HG03469 (cell line): ENCODE measurements at regions not wholly inside any gene's neighbourhood (a gene's known extent, or its start where the extent isn't known, plus 50 kb on each side); places are given as distances from the start of the nearest gene placed in this dataset.
"Not testable (repeated sequence)": the region's sequence is repeated elsewhere in the genome, so short reads cannot be mapped to it uniquely, and the experiment has no call there.

Experiments
- ATAC-seq: cut with Tn5 transposase; IDR thresholded peaks from one replicate; pipeline ENCODE4 v1.9.1; 2021; ENCODE audit warnings: mild to moderate bottlenecking, moderate library complexity, moderate number of reproducible peaks; ENCODE audit not compliant: unreplicated experiment

DNA sequence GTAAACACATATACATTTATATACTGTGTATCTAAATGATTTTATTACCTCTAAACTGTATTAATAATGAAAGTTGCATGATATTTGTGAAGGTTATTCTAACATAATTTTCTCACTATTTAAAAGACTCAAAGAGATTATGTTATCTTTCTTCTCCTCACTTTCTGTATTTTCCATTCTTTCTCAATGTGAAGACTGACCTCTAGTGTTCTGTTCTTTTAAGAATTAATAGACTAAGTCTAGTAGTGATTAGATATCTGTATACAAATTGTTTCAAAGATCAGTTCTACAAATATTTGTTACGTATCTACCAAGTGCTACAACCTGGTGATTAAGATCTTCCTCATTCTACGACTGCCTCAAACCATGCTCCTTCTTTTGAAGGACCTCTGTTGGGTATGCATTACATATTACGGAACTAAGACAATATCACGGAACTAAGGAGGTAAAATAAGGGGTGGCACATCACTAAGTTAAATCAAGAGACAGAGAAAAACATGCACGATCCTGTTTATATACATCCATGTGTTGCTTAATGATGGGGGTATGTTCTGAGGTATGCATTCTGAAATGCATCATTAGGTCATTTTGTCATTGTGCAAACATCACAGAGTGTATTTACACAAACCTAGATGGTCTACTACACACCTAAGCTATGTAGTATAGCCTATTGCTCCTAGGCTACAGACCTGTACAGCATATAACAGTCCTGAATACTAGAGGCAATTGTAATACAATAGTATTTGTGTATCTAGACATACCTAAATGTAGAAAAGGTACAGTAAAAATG lies 161.5 kb upstream of the KBTBD8 start:
- no peak for ATAC-seq

GRCh38 chr3:66838704-66839103 lies 159.4 kb upstream of the KBTBD8 start:
- ATAC-seq, result no peak

GRCh38 chr3:66839508-66839907 lies 158.6 kb upstream of the KBTBD8 start:
- no peak for ATAC-seq

DNA sequence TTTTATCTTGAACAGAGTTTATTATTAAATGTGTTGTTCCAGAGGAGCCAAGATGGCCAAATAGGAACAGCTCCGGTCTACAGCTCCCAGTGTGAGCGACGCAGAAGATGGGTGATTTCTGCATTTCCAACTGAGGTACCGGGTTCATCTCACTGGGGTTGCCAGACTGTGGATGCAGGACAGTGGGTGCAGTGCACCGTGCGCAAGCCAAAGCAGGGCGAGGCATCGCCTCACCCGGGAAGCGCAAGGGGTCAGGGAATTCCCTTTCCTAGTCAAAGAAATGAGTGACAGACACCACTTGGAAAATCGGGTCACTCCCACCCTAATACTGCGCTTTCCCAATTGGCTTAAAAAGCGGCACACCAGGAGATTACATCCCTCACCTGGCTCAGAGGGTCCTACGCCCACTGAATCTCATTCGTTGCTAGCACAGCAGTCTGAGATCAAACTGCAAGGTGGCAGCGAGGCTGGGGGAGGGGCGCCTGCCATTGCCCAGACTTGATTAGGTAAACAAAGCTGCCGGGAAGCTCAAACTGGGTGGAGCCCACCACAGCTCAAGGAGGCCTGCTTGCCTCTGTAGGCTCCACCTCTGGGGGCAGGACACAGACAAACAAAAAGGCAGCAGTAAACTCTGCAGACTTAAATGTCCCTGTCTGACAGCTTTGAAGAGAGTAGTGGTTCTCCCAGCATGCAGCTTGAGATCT lies 155.2 kb upstream of the KBTBD8 start:
- not testable (repeated sequence) for ATAC-seq

- ATAC-seq, result no peak
Observed at GRCh38 chr3:66851894-66852613, 146.1 kb upstream of the KBTBD8 start.

DNA sequence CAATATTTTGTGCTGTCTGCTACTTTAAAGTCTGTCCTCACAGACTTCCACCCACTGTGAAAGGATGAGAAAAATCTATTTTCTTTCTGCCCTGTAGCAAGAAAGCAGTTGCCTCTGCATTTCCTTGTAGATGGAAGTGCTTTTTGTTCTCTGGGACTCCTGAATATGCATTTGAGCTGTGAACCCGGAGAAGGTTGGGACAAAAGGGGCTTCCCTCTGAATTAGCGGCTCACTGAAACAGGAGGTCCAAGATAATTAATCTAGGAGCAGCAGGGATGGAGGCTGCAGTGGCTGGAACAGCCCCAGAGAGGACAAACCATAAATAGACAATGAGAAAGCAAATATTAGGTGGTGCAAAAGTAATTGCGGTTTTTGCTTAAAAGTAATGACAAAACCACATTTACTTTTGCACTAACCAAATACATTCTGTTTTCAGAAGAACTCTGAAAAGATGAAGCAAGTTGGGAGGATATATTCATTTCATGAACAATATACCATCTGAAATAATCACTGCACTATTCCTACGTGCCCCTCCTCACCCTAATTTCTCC lies 143.4 kb upstream of the KBTBD8 start:
- ATAC-seq, result no peak

- peak; percentile 67 for ATAC-seq
Observed at GRCh38 chr3:66856533-66856932, 141.6 kb upstream of the KBTBD8 start.

DNA sequence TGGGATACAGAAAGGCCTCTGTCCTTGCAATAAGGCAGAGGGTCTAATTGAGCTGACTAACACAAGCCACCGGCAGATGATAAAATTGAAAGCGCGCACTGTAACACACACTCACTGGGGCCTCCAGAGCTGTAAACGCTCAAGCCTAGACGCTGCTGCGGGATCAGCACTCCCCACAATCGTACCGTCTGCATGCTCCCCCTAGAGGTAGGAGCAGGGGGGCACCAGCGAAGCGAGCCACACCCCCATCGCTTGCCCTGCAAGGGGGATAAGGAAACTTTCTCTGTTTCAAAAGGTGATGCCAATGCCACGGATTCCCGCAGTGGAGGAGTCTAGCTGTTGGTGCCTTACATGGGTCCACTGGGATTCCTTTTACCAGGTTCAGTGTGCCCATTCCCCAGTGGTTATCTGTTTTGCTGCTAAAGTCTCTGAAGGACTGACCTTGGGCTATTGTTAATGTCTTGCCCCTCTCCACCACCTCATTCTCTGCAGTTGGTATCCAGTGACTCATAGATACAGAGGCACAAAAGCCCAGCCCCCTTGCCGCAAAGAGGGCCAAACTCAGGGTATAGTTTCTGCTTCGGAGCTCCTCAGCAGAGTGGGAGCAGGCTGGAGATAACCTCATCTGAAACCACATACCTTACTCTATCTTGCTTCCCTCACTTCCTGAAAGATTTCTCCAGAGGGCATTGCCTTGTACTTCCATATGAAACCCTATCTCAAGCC lies 139.3 kb upstream of the KBTBD8 start:
- no peak for ATAC-seq

- no peak for ATAC-seq
Observed at GRCh38 chr3:66860771-66861170, 137.3 kb upstream of the KBTBD8 start.

- ATAC-seq, result no peak
Observed at GRCh38 chr3:66863205-66864111, 134.6 kb upstream of the KBTBD8 start.

GRCh38 chr3:66884659-66885058 lies 113.4 kb upstream of the KBTBD8 start:
- no peak for ATAC-seq

DNA sequence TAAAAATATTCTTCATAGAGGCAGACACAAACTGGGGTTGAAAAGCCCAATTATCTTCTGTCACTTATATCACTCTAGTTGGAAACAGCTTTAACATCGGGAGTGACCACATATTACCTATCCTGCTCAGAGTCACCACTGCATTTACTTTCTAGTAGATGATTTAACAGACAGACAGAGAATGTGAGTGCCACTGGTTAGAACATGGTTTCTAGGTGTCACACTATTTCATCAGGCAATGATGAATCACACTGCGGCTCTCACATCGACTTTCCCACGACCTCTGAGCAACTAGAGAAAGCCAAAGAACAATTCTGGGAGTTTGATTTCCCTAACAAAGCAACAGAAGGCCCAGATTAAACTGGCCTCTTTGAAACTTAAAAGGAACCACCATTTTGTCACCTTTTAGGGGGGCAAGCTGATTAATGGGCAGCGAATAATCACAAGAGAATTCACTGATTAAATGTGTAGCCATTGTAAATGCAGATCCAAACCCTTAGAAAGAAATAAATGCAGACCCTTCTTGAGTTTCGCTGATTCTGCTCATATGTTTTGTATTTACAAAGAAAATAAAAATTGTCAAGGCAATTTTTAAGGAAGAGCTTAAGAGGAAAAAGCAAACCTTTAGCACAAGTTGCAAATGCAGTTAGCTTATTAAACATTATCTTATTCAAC lies 112.6 kb upstream of the KBTBD8 start:
- no peak for ATAC-seq

GRCh38 chr3:66889750-66890494 lies 108.2 kb upstream of the KBTBD8 start:
- no peak for ATAC-seq

DNA sequence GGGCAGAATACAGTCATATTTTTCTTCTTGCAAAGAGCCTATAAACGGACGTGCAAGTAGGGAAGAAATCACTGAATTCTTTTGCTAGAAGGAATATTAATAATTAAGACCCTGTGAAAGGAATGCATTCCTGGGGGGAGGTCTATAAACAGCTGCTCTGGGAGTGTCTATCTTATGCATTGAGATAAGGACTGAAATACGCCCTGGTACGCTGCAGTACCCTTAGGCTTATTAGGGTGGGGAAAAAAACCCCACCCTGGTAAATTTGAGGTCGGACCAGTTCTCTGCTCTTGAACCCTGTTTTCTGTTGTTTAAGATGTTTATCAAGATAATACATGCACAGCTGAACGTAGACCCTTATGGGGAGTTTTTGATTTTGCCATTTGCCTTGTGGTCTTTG lies 100.0 kb upstream of the KBTBD8 start:
- ATAC-seq, result no peak

GRCh38 chr3:66904336-66904735 lies 93.8 kb upstream of the KBTBD8 start:
- ATAC-seq, result no peak

DNA sequence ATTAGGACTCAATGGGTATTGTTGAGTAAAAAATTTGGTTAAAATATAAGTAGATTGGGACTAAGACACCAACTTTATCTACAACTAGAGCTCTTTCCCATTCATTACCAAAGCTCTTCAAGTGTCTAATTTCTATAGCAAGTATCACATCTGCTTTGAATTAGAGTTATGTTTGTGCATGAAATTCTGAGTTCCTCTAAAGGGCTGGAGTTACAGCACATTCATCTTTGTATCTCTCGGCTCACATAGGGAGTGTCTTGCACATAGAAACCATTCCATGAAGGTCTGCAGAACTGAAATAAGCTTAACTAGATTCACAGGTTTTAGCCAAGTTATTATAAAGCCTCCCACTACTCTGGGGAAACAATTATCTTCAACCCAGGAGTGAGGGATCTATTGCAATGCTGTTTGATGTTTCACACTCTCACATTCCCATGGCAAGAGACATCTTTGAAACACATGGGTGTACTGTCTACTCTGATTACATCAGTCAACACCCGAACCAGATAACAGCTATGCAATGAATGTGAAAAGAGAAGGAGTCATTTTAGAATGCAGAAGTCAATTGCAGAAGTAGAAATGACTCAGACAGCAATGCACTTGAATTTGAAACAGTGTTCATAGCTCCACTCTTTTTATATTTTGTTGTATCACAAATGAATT lies 93.1 kb upstream of the KBTBD8 start:
- ATAC-seq, result no peak

DNA sequence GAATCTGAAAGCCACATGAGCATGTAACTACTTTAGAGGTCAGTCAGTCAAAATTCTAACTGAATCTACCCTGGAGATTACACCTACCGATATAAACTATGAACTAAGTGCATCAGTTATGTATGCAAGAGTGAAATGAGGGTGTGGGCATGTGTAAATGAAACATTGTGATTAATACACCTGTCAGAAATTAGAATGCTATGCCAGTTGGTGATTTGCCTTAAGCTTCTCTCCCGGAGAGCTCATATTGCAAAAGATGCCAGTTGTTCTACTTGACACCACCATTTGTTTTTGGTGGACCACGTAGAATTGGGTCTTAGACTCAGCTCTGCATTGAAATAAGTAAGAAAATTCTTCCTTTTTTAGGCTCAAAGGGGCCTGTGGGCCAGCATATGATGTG lies 91.0 kb upstream of the KBTBD8 start:
- no peak for ATAC-seq
